ENCODE measurements at regions not wholly inside any gene's neighbourhood (a gene's known extent, or its start where the extent isn't known, plus 50 kb on each side); places are given as distances from the start of the nearest gene placed in this dataset.

GRCh38 chr3:459311-459670 is 262.7 kb downstream of the CHL1 start:
- TF ChIP-seq CTCF (IDR thresholded peaks at IDR 0.05; ENCODE audit: low read length, missing control alignments), result no peak
- no peak for DNase-seq (ENCODE audit: low read depth)
- no peak overlapping the region for H3K4me3 ChIP-seq (replicated peaks; ENCODE audit: low read depth, low read length)

DNA sequence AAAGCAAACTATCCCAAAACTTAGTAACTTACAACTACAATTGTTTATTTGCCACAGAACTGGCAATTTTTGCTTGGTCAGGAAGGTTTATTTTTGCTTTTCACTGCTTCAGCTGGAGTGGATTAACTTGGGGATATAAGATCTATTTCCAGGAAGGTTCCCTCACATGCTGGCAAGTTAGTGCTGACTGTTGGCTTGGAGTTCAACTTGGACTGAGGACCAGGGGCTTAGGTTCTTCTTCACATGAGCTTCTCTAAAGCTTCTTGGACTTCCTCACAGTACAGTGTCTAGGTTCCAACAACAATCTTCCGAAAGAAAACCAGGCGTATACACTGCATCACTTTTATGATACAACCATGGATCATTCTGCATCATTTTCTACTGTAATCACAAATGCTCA is 264.4 kb downstream of the CHL1 start:
- no peak for DNase-seq (ENCODE audit: low read depth)
- TF ChIP-seq CTCF (IDR thresholded peaks at IDR 0.05; ENCODE audit: low read length, missing control alignments), result no peak
- H3K4me3 ChIP-seq (replicated peaks; ENCODE audit: low read depth, low read length), result no peak overlapping the region

DNA sequence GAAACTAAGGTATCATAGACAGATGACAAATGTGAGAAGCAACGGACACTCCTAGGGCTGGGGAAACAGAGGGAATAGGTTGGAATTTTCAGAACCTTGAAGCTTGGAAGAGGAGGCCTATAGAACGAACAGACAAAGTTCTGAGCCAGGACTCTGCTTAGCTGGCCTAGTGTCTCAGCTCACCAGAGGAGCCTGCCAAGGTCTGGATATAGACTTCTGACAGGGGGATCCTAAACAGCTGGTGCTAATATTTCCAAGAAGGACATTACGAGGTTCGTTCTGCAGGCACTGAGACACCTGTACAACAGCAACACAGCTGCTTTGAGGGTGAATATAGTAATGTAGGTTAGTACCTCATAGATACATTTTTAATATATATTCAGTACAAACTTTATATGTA is 266.3 kb downstream of the CHL1 start:
- no peak for TF ChIP-seq CTCF (IDR thresholded peaks at IDR 0.05; ENCODE audit: low read length, missing control alignments)
- H3K4me3 ChIP-seq (replicated peaks; ENCODE audit: low read depth, low read length), result no peak overlapping the region
- no peak for DNase-seq (ENCODE audit: low read depth)

DNA sequence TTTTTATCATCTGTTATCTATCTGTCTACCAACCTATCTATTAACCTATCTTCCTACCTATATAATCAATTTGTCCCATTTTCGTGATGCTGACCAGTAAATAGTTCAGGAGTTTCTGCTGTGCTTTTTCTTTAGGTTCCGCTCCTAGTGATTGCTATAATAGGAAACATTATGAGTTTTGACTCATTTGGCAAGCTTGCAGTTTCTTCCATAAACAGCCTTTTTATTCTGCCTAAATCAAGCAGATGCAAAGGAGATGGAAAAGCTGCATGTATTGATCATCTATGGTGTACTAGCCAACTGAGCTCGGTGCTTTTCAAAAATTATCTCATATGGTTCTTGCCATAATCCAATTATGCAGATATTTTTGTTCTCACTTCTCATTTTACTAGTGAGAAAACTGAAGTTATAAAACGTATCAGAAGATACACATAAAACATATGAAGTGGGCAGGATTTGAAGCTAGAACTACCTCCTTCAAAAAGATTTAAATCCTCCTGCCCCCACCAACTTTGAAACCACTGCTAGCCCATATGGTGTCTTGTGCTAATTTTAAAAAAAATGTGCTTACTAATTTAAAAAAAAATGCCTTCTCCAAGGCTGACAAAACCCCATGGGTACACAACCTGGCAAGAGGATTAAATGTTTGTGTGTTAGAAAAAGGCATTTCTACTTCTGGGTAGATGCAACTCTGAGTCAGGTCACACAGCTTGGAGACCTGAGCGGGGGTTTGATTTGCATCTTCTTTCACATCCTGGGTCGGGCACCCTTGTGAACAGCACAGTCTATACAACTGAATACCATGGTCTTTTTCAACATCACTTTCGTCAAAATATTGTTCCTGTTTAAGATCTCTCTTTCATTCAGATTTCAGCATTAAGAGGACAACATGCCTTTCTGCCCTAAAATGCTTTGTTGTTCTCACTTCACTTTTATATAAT is 267.0 kb downstream of the CHL1 start:
- TF ChIP-seq CTCF (IDR thresholded peaks at IDR 0.05; ENCODE audit: low read length, missing control alignments), result no peak
- H3K4me3 ChIP-seq (replicated peaks; ENCODE audit: low read depth, low read length), result no peak overlapping the region
- DNase-seq (ENCODE audit: low read depth), result no peak

GRCh38 chr3:464255-464654 is 267.7 kb downstream of the CHL1 start:
- H3K4me3 ChIP-seq (replicated peaks; ENCODE audit: low read depth, low read length), result no peak overlapping the region
- DNase-seq (ENCODE audit: low read depth), result no peak
- TF ChIP-seq CTCF (IDR thresholded peaks at IDR 0.05; ENCODE audit: low read length, missing control alignments), result no peak

- peak; percentile 25 for TF ChIP-seq CTCF (IDR thresholded peaks at IDR 0.05; ENCODE audit: low read length, missing control alignments)
- DNase-seq (ENCODE audit: low read depth), result no peak
- H3K4me3 ChIP-seq (replicated peaks; ENCODE audit: low read depth, low read length), result no peak overlapping the region
Observed at GRCh38 chr3:468172-468571, 271.6 kb downstream of the CHL1 start.

Data from fibroblast of pulmonary artery (primary cell).